RWPE1 (cell line): ENCODE measurements at regions not wholly inside any gene's neighbourhood (a gene's known extent, or its start where the extent isn't known, plus 50 kb on each side); places are given as distances from the start of the nearest gene placed in this dataset.

Experiments
- CTCF ChIA-PET: fragments of 350-600 bp; sonication (Branson Sonifier 250); formaldehyde crosslinking; extraction: SDS; loops from one replicate; lab custom pipeline; 2021; lab: Yijun Ruan, JAX
- POLR2A ChIA-PET: fragments of 400-600 bp; formaldehyde crosslinking; extraction: SDS; loops from one replicate; lab custom pipeline; 2020; ENCODE audit warnings: antibody characterized with exemption; ENCODE audit not compliant: low non-redundant PET; lab: Yijun Ruan, JAX
- DNase-seq: peaks from one replicate; pipeline ENCODE4 v3.0.0; 2012; ENCODE audit warnings: low spot score
- H3K27ac ChIP-seq: fragments of 450-650 bp; 2 replicates; pipeline ENCODE4 v1.5.1; 2017
- TF ChIP-seq, protein P1 (sequence below): fragments of 450-650 bp; conservative IDR thresholded peaks from 2 replicates; pipeline ENCODE4 v1.5.1; 2017; ENCODE audit warnings: low read depth, mild to moderate bottlenecking

DNA sequence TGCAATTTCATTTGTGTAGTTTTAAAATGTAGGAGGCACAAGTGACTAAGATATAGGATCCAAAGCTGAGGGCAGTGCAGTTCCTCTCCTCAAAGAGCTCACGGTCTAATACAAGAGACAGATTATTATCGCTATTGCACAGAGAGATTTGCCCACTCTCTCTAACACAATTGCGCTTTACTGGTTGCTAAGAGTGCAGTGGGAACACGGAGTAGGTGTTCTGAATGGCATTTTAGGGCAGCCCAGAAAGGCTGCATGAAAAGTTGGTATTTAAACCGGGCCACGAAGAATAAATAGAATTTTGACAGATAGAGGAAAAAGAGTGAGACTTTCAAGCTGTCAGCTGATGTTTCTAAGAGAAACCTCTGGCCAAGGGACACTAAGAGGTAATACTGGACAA is 79.5 kb downstream of the BLID start:
- DNase-seq: no peak
- ChIA-PET CTCF (interaction anchor here (0.6 kb wide), 1 partner anchor 15 kb away, joined by 4 read pairs; no protein-coding TSS in a partner anchor), POLR2A (interaction anchor here (0.6 kb wide), 1 partner anchor 18 kb away, joined by 3 read pairs; no protein-coding TSS in a partner anchor)
- TF ChIP-seq, protein P1, sequence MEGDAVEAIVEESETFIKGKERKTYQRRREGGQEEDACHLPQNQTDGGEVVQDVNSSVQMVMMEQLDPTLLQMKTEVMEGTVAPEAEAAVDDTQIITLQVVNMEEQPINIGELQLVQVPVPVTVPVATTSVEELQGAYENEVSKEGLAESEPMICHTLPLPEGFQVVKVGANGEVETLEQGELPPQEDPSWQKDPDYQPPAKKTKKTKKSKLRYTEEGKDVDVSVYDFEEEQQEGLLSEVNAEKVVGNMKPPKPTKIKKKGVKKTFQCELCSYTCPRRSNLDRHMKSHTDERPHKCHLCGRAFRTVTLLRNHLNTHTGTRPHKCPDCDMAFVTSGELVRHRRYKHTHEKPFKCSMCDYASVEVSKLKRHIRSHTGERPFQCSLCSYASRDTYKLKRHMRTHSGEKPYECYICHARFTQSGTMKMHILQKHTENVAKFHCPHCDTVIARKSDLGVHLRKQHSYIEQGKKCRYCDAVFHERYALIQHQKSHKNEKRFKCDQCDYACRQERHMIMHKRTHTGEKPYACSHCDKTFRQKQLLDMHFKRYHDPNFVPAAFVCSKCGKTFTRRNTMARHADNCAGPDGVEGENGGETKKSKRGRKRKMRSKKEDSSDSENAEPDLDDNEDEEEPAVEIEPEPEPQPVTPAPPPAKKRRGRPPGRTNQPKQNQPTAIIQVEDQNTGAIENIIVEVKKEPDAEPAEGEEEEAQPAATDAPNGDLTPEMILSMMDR: no peak
- no peak overlapping the region for H3K27ac ChIP-seq

DNA sequence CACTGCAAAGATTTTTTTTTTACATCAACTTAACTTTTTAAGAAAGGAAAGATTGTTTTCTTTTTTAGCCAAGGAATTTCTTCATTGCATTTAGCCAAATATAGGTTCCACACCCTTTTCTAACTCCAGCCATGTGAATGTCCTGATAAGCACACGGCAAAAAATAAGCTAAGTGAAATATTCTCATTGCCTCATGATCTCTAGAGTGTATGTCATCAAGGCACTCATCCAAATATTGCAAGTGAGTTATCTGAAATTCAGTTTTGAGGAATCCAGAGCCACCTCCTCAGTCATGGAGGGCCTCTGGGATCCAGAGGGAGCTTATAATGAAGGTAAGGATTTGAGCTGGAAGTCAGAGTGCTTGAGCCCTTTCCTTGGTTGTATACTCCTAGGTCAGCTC is 80.0 kb downstream of the BLID start:
- ChIA-PET POLR2A (interaction anchor here (0.6 kb wide), 1 partner anchor 19 kb away, joined by 3 read pairs; no protein-coding TSS in a partner anchor), CTCF (no interaction called here)
- H3K27ac ChIP-seq: no peak overlapping the region
- TF ChIP-seq, protein P1: no peak
- no peak for DNase-seq

- ChIA-PET CTCF (no interaction called here), POLR2A (no interaction called here)
- TF ChIP-seq, protein P1: no peak
- H3K27ac ChIP-seq: no peak overlapping the region
- DNase-seq: no peak
These were observed 82.4 kb downstream of the BLID start for GRCh38 chr11:122033631-122034030.

DNA sequence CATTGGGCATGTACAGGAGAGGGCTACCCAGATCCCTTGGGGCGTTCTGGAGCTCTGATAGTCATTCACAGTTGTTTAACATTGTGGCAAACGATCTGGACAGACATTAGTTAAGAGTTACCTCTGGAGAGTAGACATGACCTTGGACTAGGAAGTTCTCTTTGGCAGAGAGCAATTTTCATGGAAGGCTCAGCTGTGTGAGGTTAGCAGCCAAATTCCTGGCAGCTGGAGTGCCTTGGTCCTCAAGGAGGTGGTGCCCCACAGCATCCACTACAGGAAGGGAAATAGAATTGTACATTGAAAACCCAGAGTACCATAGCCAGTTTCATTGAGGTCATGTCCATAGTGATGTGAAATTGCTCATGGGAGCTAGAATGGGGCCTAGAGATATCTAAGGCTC is 82.8 kb downstream of the BLID start:
- H3K27ac ChIP-seq: no peak overlapping the region
- POLR2A ChIA-PET: no interaction called here

GRCh38 chr11:122032317-122032716 is 83.7 kb downstream of the BLID start:
- TF ChIP-seq, protein P1: no peak
- no peak for DNase-seq
- CTCF ChIA-PET: interaction anchor here (0.6 kb wide), 1 partner anchor 170 kb away, joined by 4 read pairs; no protein-coding TSS in a partner anchor
- no peak overlapping the region for H3K27ac ChIP-seq
- POLR2A ChIA-PET: no interaction called here

More for the DNA sequence above, 82.8 kb downstream of the BLID start:
- DNase-seq: no peak
- TF ChIP-seq, protein P1: no peak
- CTCF ChIA-PET: interaction anchor here (0.6 kb wide), 1 partner anchor 10 kb away, joined by 3 read pairs; no protein-coding TSS in a partner anchor

- ChIA-PET CTCF (interaction anchor here (0.6 kb wide), 1 partner anchor 171 kb away, joined by 4 read pairs; no protein-coding TSS in a partner anchor), POLR2A (no interaction called here)
- no peak overlapping the region for H3K27ac ChIP-seq
- TF ChIP-seq, protein P1: no peak
- DNase-seq: no peak
These were observed 84.2 kb downstream of the BLID start for GRCh38 chr11:122031813-122032212.
